ENCODE measurements at regions not wholly inside any gene's neighbourhood (a gene's known extent, or its start where the extent isn't known, plus 50 kb on each side); places are given as distances from the start of the nearest gene placed in this dataset.

- TF ChIP-seq MLX (CRISPR knock-in tag; IDR thresholded peaks at IDR 0.05) = no peak
- TF ChIP-seq CTCF (IDR thresholded peaks at IDR 0.05) = no peak
- TF ChIP-seq NR2C2 (CRISPR knock-in tag; IDR thresholded peaks at IDR 0.05) = no peak
- no peak for TF ChIP-seq FOXJ3 (CRISPR knock-in tag; IDR thresholded peaks at IDR 0.05; ENCODE audit: borderline replicate concordance)
- TF ChIP-seq CREB1 (CRISPR knock-in tag; IDR thresholded peaks at IDR 0.05) = no peak
- TF ChIP-seq MAX (CRISPR knock-in tag; IDR thresholded peaks at IDR 0.05) = no peak
Observed at GRCh38 chr10:2760736-2761135, 306.6 kb upstream of the PFKP start.
